Activated T-helper 17 cell treated with anti-CD3 and anti-CD28 coated beads, Interleukin-2, amount 50 U/mL, for 72 hours (primary cell): ENCODE measurements at regions not wholly inside any gene's neighbourhood (a gene's known extent, or its start where the extent isn't known, plus 50 kb on each side); places are given as distances from the start of the nearest gene placed in this dataset.

Source experiments
- ATAC-seq: fragments of 150-1000 bp; cut with Tn5 transposase; replicated peaks from 2 replicates; pipeline ENCODE4 v1.10.0; 2021; ENCODE audit warnings: mild to moderate bottlenecking, moderate library complexity
- H3K27ac Mint-ChIP-seq: one replicate; pipeline ENCODE4 v1.8.0; 2022; ENCODE audit warnings: mixed read lengths
- H3K27me3 Mint-ChIP-seq: one replicate; pipeline ENCODE4 v1.8.0; 2022; ENCODE audit warnings: mixed read lengths
- H3K36me3 Mint-ChIP-seq: one replicate; pipeline ENCODE4 v1.8.0; 2022; ENCODE audit warnings: low read depth, mild to moderate bottlenecking, mixed read lengths
- H3K4me1 Mint-ChIP-seq: one replicate; pipeline ENCODE4 v1.8.0; 2022; ENCODE audit warnings: mixed read lengths
- H3K4me3 Mint-ChIP-seq: one replicate; pipeline ENCODE4 v1.8.0; 2022; ENCODE audit warnings: mild to moderate bottlenecking, mixed read lengths
- H3K9me3 Mint-ChIP-seq: one replicate; pipeline ENCODE4 v1.8.0; 2022; ENCODE audit warnings: mixed read lengths

DNA sequence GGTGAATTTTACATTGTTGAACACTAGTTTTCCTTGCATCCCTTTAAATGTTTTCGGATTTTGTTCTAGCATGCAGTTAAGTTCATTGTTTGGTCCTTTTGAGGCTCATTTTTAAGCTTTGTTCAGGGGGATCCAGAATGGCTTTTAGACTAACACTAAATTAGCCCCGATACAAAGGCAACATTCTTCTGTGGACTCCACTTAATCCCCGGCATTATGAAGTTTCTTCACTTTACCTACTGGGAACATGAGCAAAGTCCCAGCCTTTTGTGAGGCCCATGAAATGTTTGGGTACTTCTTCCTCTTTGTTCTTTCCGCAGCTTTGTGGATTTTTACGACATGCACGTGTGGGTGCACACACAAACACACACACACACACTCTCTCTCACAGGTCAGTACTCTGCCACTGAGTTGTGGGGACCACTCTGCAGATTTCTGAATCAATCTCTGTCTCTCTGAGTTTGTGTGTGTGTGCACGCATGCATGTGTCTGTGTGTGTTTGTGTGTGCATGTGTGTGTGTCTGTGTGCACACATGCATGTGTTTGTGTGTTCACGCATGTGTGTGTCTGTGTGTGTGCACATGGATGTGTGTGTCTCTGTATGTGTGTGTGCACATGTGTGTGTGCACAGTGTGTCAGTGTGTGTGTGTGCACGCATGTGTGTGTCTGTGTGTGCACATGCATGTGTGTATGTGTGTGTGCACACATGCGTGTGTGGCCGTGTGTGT is 240.4 kb upstream of the TNRC6C start:
- Mint-ChIP-seq H3K4me1 (no peaks in the 10 kb centered on the region), H3K4me3 (no peak overlapping the region), H3K27me3 (peaks cover 4% of the 10 kb centered on the region), H3K9me3 (peaks cover 7% of the 10 kb centered on the region), H3K36me3 (no peaks in the 10 kb centered on the region), H3K27ac (no peak overlapping the region)
- ATAC-seq, result no peak

DNA sequence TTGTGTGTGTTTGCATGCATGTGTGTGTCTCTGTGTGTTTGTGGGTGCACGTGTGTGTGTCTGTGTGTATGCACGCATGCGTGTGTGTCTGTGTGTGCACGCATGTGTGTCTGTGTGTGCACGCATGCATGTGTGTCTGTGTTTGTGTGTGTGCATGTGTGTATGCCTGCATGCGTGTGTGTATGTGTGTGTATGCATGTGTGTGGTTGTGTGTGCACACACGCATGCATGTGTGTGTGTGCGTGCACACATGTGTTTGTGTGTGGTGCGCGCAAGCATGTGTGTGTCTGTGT is 239.9 kb upstream of the TNRC6C start:
- H3K9me3 Mint-ChIP-seq, result peaks cover 7% of the 10 kb centered on the region
- H3K36me3 Mint-ChIP-seq, result no peaks in the 10 kb centered on the region
- no peaks in the 10 kb centered on the region for H3K4me1 Mint-ChIP-seq
- H3K27me3 Mint-ChIP-seq, result peaks cover 4% of the 10 kb centered on the region
- no peak for ATAC-seq
- H3K27ac Mint-ChIP-seq, result no peak overlapping the region
- no peak overlapping the region for H3K4me3 Mint-ChIP-seq

DNA sequence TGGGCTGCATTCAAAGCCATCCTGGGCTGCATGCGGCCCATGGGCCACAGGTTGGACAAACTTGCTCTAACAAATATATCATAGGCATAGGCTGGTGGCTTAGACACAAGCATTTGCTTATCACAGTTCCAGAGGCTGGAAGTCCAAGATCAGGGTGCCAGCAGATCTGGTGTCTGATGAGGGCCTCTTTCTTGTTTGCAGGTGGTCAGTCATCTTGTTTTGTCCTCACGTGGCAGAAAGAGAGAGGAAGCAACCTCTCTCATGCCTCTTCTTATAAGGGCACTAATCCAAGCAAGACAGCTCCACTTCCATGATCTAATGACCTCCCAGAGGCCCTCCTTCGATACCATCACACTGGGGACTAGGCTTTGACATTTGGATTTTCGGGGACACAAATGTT is 238.7 kb upstream of the TNRC6C start:
- Mint-ChIP-seq H3K9me3 (peaks cover 3% of the 10 kb centered on the region), H3K36me3 (no peaks in the 10 kb centered on the region), H3K4me1 (no peaks in the 10 kb centered on the region), H3K27ac (no peak overlapping the region), H3K27me3 (peaks cover 4% of the 10 kb centered on the region), H3K4me3 (no peak overlapping the region)
- ATAC-seq, result no peak

DNA sequence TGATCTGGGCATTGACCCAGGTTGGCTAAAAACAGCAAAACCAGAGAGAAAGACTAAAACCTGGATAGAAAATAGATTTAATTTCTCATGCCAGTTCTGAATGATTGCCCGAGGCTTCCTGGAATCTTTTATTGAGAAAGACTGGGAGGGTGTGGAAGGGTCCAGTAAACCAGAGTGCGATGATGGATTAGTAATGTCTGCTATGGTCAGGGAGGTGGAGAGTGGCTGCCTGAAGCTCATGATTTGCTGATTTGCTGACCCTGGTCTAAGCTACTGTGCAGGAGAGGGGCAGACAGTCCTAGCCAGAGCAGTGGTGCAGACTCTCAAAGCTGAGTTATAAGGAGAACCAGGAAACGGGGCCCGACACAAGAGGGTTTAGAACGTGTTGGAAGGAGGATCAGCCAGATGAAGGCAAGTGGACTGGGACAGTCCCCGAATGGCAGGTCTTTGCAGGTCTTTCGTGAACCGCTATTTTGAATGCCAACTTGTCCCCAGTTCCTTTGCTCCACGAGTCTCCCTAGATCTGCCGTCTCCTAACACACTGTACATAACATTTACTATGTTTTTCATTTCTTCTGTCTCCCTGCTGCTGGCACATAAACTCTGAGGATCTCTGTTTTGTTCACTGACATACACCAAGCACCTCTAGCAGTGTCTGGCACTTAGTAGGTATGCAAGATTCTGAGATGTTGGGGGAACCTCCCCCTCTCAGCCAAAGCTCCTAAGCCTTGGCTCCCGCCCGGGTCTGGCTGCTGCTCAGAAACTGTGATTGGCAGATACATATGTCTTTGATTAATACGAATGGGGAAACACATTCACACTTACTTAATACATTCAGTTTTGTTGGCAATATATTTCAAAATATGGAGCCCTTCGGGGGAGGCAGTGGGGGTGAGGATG is 237.3 kb upstream of the TNRC6C start:
- Mint-ChIP-seq H3K27me3 (no peaks in the 10 kb centered on the region), H3K4me3 (no peak overlapping the region), H3K36me3 (no peaks in the 10 kb centered on the region), H3K9me3 (no peaks in the 10 kb centered on the region), H3K27ac (no peak overlapping the region), H3K4me1 (no peaks in the 10 kb centered on the region)
- ATAC-seq, result no peak

DNA sequence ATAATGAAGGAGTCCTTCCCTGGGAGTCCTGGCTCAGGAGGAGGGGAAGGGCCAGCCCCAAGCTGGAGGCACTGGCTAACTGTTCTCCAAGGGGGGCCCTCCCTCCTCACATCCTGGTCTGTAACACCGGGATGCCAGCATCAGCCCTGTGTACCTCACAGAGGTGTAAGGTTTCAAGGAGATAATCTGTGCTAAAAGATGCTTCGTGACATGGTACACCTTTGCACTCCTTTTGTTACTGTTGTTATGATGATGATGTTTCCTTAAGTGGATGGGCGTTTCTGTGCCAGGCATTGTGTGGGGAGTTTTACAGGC is 236.7 kb upstream of the TNRC6C start:
- Mint-ChIP-seq H3K27me3 (no peaks in the 10 kb centered on the region), H3K4me3 (no peak overlapping the region), H3K9me3 (no peaks in the 10 kb centered on the region), H3K36me3 (no peaks in the 10 kb centered on the region), H3K4me1 (no peaks in the 10 kb centered on the region), H3K27ac (no peak overlapping the region)
- no peak for ATAC-seq

DNA sequence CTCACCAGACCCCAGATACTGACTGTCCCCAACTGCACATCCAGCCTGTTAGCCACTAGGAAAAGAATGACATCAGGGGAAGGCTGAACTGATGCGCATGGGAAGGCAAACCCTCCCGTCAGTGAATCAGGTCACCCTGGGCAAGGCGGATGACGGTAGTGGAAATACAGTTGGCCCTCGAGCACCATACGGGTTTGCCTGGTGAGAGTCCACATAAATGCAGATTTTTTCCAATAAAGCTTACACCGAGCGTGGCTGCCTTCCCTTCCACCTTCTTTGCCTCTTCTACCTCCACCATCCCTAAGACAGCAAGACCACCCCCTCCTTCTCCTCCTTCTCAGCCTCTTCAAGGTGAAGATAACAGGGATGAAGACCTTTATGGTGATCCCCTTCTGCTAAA is 236.1 kb upstream of the TNRC6C start:
- Mint-ChIP-seq H3K36me3 (no peaks in the 10 kb centered on the region), H3K27ac (no peak overlapping the region), H3K4me1 (peaks cover under 1% of the 10 kb centered on the region), H3K4me3 (no peak overlapping the region), H3K9me3 (no peaks in the 10 kb centered on the region), H3K27me3 (no peaks in the 10 kb centered on the region)
- ATAC-seq, result no peak

DNA sequence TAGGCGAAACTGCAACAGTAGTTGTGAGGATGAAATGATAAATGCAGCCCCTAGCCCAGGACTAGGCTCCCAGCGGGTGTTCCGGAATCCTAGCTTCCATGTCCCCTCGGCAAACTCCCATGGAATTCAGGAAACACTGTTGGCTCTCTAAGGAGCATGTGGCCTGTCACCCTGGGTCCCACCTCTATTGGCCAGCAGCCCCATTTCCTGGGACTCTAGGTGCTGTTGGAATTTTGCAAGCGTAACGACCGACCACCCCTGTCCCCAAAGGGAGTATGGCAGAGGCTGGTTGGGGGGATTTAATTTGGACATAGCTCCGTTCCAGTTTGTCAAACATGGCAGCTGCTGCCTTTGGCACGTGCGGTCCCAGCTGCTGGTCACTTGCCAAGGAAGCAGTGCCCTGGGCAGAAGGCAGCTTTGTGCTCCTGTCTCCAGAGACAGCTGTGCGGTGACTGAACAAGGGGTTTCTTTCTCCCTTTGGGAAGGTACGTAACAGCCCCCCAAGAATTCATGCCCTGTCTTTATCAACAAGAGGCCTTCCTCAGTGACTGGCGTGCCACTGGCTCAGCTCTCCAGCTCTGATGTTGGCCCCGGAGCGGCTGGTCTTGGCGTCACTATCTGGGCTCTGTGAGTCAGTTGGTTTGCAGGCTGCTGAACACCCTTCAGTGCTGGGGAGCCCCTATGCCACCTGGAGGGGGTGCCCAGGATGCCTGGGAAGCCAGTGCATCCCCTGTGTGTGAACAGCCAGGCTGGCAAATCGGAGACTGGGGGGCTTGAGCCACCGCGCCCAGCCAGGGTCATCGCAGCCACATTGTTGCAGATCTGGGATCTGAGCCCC is 235.2 kb upstream of the TNRC6C start:
- H3K27me3 Mint-ChIP-seq, result no peaks in the 10 kb centered on the region
- H3K4me3 Mint-ChIP-seq, result no peak overlapping the region
- H3K27ac Mint-ChIP-seq, result no peak overlapping the region
- no peak for ATAC-seq
- H3K4me1 Mint-ChIP-seq, result peaks cover 4% of the 10 kb centered on the region
- no peaks in the 10 kb centered on the region for H3K9me3 Mint-ChIP-seq
- H3K36me3 Mint-ChIP-seq, result no peaks in the 10 kb centered on the region

DNA sequence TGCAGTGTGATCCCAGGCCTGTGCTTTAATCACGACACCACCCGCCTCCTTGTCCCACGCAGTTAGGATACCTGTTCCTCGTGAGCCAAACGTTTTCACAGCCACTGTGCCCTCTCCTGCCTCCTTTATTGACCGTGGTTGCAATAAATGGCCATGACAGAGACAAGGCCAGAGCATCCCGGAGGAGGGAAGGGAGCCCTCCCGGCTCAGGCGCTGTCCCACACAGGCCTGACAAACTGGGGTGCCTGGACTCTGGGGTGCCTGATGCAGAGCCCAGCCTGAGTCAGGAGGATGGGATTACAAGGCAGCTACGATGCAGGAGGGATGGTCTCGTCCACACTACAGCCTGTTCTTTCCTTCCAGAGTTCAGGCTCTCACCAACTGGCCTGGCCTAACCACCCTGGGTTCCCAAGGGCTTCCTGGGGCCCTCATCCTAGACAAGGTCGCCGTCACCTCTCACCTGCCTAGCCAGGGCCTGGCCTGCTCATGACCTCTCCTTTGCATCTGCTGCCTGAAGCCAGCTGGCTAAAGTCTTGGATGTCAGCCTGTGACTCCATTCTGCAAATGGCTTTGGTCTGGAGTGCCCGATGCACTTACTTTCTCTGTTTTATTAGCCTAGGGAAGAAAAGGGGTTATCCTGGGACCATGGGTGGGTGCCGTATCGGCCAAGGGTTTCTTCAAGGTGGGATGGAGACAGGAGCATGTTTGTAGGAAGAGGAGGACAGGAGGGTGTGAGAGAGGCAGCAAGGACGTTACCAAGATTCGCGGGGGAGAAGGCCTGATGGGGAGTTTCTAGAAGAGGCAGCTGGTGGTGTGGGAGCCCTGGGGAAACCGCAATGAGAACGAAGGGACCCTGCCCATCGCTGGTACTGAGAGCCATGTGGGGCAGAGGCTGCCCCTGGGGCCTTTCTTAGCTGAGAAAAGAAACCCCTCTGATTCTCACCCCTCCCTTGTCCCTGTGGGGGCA is 234.3 kb upstream of the TNRC6C start:
- H3K9me3 Mint-ChIP-seq, result no peaks in the 10 kb centered on the region
- H3K4me3 Mint-ChIP-seq, result no peak overlapping the region
- no peaks in the 10 kb centered on the region for H3K27me3 Mint-ChIP-seq
- peaks cover 4% of the 10 kb centered on the region for H3K4me1 Mint-ChIP-seq
- ATAC-seq, result no peak
- H3K27ac Mint-ChIP-seq, result no peak overlapping the region
- H3K36me3 Mint-ChIP-seq, result no peaks in the 10 kb centered on the region

DNA sequence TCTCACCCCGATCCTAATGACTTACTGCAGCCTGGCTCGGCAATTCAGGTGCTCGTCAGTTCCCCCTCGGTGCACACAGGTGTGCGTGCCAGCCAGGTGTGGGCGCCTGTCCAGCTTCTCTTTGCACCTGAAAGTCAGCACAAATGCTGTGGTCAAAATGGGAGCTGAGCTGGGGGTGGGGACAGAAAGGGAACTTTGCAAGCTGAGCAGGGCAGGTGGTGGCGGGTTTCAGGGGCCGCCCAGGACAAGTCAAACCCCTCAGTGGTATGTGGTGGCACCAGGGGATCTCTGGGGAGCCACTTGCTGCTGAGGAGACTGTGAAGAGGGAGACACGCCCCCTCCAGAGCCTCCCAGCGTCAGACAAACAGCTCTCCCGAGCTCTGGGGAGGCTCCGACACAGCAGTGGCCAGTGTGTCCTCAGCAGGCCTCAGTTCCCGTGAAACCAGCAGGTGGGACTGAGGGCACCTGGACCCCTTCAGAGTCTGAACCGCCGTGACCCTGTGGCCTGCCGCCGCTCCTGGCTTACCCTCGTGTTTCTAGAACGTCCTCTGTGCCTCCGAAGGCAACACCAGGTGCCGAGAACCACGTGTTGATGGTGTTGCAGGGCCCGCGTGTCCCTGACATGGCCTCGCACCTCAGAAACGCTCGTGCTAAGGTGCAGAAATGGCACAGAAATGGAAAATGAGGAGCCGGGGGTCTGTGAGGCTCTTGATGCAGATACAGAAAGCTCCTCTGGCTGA is 233.5 kb upstream of the TNRC6C start:
- Mint-ChIP-seq H3K27ac (no peak overlapping the region), H3K36me3 (no peaks in the 10 kb centered on the region), H3K4me1 (peaks cover 4% of the 10 kb centered on the region), H3K4me3 (no peak overlapping the region), H3K27me3 (no peaks in the 10 kb centered on the region), H3K9me3 (no peaks in the 10 kb centered on the region)
- no peak for ATAC-seq

DNA sequence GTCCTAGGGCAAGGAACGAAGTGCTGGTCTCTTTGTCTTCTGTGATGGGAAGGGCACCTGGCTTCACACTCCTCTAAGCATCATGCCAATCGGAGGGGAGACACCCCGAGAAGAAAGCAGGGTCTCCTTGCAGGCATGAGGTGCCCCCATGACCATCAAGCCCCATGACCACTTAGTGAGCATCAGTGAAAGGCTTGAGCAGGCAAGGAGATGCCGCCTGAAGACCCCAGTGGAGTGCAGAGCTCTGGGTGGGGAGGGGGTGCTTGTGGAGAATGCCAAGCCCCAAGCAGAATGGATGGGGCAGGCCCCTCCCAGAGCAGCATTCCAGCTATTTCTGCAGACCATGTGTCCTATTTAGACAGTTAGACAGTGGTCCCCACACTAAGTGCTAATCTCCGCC is 232.7 kb upstream of the TNRC6C start:
- Mint-ChIP-seq H3K4me1 (peaks cover 4% of the 10 kb centered on the region), H3K27ac (no peak overlapping the region), H3K4me3 (no peak overlapping the region), H3K9me3 (no peaks in the 10 kb centered on the region), H3K36me3 (no peaks in the 10 kb centered on the region), H3K27me3 (no peaks in the 10 kb centered on the region)
- no peak for ATAC-seq

DNA sequence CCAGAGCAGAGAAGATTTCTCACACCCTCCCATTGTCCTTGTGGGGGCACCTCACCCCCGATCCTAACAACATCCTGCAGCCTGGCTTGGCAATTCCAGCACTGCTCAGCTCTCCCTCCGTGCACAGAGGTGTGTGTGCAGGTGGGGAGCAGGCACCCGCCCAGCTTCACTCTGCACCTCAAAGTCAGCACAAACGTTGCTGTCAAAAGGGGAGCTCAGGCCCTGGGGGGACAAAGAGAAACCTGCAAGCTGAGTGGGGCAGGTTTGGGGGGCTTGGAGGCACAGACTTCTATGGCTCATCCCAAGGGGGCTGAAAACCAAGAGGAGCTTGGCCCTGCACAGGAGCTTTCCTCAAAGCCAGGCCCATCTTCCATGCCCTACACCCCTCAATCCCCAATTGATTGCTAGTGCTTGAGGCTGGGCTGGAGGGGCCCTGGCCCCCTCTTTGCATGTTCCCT is 231.9 kb upstream of the TNRC6C start:
- Mint-ChIP-seq H3K9me3 (no peaks in the 10 kb centered on the region), H3K36me3 (no peaks in the 10 kb centered on the region), H3K4me3 (no peak overlapping the region), H3K27ac (no peak overlapping the region), H3K27me3 (no peaks in the 10 kb centered on the region), H3K4me1 (peaks cover 4% of the 10 kb centered on the region)
- no peak for ATAC-seq

DNA sequence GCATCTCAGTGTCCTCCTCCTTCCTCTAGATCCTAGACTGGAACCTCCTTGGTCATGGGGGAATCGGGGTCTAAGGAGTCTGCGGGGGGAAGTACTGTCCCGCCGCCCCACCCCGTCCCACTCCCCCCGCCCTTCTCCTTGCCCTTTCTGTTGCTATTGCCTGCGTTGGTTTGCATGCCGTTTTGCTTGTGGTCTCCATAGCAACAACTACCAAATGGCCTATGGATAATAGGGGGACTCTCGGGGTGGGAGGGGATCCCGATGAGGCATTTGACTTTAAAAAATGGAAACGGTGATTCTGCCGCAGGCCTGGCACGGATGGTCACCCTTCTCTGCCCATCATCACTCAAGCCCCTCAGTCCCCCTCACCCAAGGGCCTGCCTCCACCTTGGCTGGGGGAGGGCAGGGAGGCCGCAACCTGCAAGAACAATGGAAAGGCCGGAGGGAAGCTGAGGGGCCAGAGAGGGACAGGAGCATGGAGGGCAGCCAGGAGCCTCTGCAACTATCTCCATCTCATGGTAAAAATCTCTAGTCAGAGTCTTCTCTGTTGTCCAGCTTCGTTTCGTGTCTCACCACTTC is 231.4 kb upstream of the TNRC6C start:
- no peak overlapping the region for H3K27ac Mint-ChIP-seq
- no peak for ATAC-seq
- no peaks in the 10 kb centered on the region for H3K27me3 Mint-ChIP-seq
- peaks cover 4% of the 10 kb centered on the region for H3K4me1 Mint-ChIP-seq
- H3K9me3 Mint-ChIP-seq, result no peaks in the 10 kb centered on the region
- H3K4me3 Mint-ChIP-seq, result no peak overlapping the region
- no peaks in the 10 kb centered on the region for H3K36me3 Mint-ChIP-seq

DNA sequence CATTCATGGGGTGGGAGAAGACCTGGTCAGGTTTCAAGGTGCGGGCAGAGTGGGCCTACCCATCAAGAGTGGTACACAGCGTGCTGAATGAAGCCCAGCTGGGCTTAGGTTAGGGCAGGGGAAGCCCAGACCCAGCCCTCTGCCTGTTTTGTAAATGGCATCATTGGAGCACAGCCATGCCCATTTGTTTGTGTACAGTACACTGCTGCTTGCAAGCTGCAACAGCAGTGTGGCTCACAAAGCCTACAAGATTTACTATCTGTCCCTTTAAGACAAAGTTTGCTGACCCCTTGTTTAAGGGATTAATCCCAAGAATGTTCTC is 230.1 kb upstream of the TNRC6C start:
- Mint-ChIP-seq H3K27ac (no peak overlapping the region), H3K4me3 (no peak overlapping the region), H3K27me3 (peaks cover 6% of the 10 kb centered on the region), H3K36me3 (no peaks in the 10 kb centered on the region), H3K4me1 (peaks cover 4% of the 10 kb centered on the region), H3K9me3 (peaks cover 7% of the 10 kb centered on the region)
- ATAC-seq, result no peak
